ENCODE measurements at regions not wholly inside any gene's neighbourhood (a gene's known extent, or its start where the extent isn't known, plus 50 kb on each side); places are given as distances from the start of the nearest gene placed in this dataset.

DNA sequence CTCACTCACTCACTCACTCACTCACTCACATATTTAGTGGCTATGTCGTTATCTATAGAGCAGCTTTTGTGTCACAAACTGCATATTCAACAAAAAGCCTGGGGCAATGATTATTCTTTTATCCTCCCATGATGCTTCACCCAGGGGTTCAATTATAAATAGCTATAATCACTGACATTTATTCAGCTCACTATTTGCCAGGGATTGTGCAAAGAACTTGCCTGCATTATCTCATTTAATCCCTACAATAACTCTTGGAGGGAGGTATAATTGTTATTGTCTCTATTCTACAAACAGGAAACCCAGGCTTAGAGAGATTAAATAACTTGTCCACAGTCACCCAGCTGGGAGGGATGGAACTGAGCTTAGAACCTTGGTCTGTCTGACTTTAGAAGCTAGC, 298.0 kb upstream of the MSX2 start:
- H3K4me1 ChIP-seq = no peaks in the 10 kb centered on the region
- no peak overlapping the region for H3K27ac ChIP-seq
- no peaks in the 10 kb centered on the region for H3K36me3 ChIP-seq
- TF ChIP-seq CTCF (IDR thresholded peaks at IDR 0.05) = no peak
- H3K9me3 ChIP-seq = no peaks in the 10 kb centered on the region
- no peak overlapping the region for H3K4me3 ChIP-seq
- DNase-seq (ENCODE audit: low spot score in 2 of 2) = no peak
- intact Hi-C loops (cut with DNase I) = no loop called here
- H3K27me3 ChIP-seq = no peaks in the 10 kb centered on the region

DNA sequence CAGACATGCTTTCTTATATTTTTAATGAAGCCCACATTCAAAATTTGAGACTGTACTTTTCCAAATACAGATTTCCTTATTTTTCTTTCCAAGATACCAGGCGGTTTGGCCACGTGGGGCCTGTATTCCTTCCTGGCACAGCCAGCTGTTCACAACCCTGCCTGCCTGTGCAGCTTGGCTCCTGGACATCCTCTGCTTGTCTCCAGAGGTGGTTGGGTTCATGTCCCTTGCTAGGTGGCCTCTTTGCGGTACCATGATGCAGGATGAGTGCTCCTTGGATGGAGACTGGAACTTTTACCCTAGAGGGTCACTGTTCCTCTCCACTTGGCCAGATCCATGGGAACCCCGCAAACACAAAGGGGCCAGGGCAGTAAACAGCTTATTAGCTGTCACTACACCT, 297.5 kb upstream of the MSX2 start:
- H3K27me3 ChIP-seq = no peaks in the 10 kb centered on the region
- H3K4me1 ChIP-seq = no peaks in the 10 kb centered on the region
- H3K36me3 ChIP-seq = no peaks in the 10 kb centered on the region
- no peak overlapping the region for H3K27ac ChIP-seq
- no peak overlapping the region for H3K4me3 ChIP-seq
- DNase-seq (ENCODE audit: low spot score in 2 of 2) = no peak
- intact Hi-C loops (cut with DNase I) = no loop called here
- no peak for TF ChIP-seq CTCF (IDR thresholded peaks at IDR 0.05)
- H3K9me3 ChIP-seq = no peaks in the 10 kb centered on the region

GRCh38 chr5:174427304-174427703, 297.1 kb upstream of the MSX2 start:
- Histone ChIP-seq H3K27me3 (no peaks in the 10 kb centered on the region), H3K9me3 (no peaks in the 10 kb centered on the region), H3K4me1 (no peaks in the 10 kb centered on the region), H3K4me3 (no peak overlapping the region), H3K36me3 (no peaks in the 10 kb centered on the region), H3K27ac (no peak overlapping the region)
- no peak for DNase-seq (ENCODE audit: low spot score in 2 of 2)
- intact Hi-C loops (cut with DNase I) = no loop called here
- TF ChIP-seq CTCF (IDR thresholded peaks at IDR 0.05) = no peak

- Histone ChIP-seq H3K27me3 (no peaks in the 10 kb centered on the region), H3K27ac (no peak overlapping the region), H3K9me3 (no peaks in the 10 kb centered on the region), H3K4me1 (no peaks in the 10 kb centered on the region), H3K36me3 (no peaks in the 10 kb centered on the region), H3K4me3 (no peak overlapping the region)
- no peak for TF ChIP-seq CTCF (IDR thresholded peaks at IDR 0.05)
- intact Hi-C loops (cut with DNase I) = no loop called here
- DNase-seq (ENCODE audit: low spot score in 2 of 2) = no peak
Observed at GRCh38 chr5:174428895-174429294, 295.5 kb upstream of the MSX2 start.

- DNase-seq (ENCODE audit: low spot score in 2 of 2) = no peak
- intact Hi-C loops (cut with DNase I) = no loop called here
- no peaks in the 10 kb centered on the region for H3K9me3 ChIP-seq
Observed at GRCh38 chr5:174430940-174431339, 293.4 kb upstream of the MSX2 start.

More at GRCh38 chr5:174430940-174431339, 293.4 kb upstream of the MSX2 start:
- H3K4me1 ChIP-seq = no peaks in the 10 kb centered on the region
- H3K36me3 ChIP-seq = no peaks in the 10 kb centered on the region
- no peaks in the 10 kb centered on the region for H3K27me3 ChIP-seq
- H3K4me3 ChIP-seq = no peak overlapping the region
- H3K27ac ChIP-seq = no peak overlapping the region
- no peak for TF ChIP-seq CTCF (IDR thresholded peaks at IDR 0.05)
